ENCODE measurements at regions not wholly inside any gene's neighbourhood (a gene's known extent, or its start where the extent isn't known, plus 50 kb on each side); places are given as distances from the start of the nearest gene placed in this dataset.

DNA sequence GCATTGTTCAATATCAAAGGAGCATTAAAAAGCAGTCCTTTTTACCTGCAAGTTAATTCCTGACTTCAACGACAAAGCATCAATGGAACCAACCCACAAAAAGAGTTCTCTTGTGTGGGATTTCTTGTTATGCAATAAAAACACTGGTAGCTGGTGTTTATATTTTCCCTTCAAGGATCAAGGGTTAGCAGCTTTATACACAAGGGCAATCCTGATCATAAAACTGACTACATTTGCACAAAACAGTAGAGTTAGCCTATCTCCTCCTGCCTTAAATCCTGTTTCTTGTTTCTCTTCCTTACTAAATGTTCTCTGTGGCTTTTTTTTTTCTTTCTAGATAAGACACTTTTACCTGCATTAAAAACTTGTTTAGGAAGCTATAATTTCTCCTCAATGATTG, 306.4 kb downstream of the SLCO4C1 start:
- no peak for TF ChIP-seq SUZ12 (IDR thresholded peaks at IDR 0.05; ENCODE audit: extremely low read depth, insufficient read depth, insufficient read length)
- TF ChIP-seq ZNF274 (IDR thresholded peaks at IDR 0.05; ENCODE audit: low read depth, low read length) = no peak
